Muscle of arm (tissue), 1 donor: ENCODE measurements at regions not wholly inside any gene's neighbourhood (a gene's known extent, or its start where the extent isn't known, plus 50 kb on each side); places are given as distances from the start of the nearest gene placed in this dataset.

Source experiments
- DNase-seq: peaks from one replicate; pipeline ENCODE4 v3.0.0-alpha.2; 2013

DNA sequence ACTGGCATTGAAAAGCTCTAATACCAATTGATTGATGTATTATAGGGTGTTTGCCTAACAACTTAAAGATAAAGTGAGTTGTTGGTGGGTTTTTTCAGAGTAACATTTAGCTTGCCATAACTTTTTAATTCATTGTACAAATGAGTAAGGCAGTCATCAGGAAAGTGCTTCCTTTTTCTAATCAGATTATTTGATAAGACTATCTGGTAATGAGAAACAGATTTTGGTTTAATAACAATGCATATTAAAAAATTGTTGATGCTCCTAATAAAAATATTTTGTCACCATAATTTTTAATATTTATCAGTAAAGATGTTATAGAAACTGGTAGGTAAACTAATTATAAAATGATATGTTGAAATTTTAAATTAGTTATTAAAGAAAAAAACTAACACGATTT is 51.3 kb downstream of the BLTP1 start:
- DNase-seq, result no peak

DNA sequence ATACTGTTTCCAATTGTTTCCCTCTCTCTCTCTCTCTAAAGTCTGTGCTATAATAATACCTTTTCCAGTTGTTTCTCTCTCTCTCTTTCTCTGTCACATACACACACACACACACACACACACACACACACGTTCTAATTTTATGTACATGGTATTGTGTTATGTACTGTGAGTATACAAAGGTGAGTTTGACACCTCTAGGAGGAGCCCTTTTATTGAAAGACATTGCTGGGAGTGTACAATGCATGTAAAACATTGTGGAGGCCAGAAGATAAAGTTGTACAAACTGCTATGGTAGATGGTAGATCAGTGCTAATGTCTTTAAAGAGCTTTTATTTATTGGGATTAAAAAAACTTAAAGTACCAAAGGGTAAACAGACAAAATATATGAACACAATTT is 53.6 kb downstream of the BLTP1 start:
- DNase-seq, result no peak

DNA sequence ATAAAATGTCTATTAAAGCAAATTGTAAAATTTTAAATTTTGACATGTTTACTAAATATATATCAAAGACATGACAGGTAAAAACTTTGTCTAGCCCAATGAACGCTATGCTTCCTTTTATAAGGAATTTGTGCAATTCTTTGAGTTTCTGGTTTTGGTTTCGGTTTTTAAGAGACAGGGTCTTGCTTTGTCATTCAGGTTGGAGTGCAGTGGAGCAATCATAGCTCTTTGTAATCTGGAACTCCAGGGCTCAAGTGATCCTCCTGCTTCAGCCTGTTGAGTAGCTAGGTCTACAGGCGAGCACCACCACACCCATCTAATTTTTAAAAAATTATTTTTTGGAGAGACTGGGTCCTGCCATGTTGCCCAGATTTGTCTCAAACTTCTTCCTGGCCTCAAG is 60.7 kb downstream of the BLTP1 start:
- DNase-seq, result no peak

DNA sequence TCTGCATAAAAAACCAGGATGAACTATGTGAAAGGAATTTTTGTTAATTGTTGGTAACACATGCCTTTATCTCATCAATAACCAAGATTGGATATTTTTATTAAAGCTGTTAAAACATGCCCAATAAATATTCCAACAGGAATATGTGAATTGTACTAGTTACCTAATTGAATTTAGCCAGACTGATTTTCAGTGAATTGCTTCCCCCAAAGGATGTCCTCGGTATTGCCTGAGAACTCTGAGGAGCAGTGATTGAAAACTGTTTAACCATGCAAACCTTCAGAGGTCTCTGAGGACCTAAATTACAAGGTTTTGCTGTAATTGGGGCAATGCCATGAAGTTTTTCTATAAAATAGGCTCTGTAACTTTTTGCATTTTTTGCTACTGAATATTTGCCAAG is 66.6 kb downstream of the BLTP1 start:
- DNase-seq, result no peak

DNA sequence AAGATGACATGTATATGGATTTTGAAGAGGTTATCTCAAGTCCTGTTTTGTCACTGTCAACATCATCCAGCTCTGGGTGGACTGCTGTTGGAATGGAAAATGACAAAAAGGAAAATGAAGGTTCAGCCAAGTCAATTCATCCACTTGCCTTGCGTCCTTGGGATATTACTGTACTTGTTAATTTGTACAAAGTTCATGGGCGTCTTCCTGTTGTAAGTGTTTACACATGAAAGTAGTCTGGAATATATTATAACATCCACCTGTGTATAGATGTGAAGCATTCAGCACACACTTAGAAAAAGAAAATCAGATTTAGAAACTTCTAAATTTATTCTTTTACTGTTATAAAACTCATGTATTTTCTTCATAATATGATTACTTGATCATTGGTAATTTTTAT is 67.2 kb downstream of the BLTP1 start:
- no peak for DNase-seq

DNA sequence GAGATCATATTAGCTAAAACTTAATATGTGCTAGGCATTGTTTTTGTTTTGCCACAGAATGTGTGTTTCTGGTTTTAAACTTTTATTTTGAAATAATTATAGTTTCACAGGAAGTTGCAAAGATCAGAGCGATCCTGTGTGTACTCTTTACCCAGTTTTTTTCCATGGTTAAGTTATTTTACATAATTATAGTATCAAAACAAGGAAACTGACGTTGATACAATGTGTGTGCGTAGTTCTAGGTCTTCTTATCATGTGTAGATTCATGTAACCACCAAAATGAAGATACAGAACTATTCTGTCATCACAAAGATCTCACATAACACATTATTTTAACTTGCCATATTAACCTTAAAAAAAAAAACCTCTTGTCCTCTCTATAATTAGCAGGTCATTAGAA is 69.2 kb downstream of the BLTP1 start:
- DNase-seq, result no peak

DNA sequence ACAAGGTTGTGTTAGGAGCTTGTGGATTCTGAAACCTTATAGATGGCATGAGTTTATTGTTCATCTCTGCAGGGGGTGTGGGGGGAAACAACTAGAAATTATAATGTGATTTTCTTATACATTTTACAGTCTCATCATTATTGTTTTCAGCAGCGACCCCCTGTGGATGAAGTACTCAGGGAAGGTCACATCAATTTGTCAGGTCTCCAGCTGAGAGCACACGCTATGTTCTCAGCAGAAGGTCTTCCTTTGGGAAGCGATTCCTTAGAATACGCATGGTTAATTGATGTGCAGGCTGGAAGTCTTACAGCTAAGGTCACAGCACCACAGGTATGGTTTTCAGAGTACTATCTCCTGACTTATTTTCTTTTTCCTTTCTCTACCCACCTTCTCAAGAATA is 72.2 kb downstream of the BLTP1 start:
- peak; percentile 3 for DNase-seq

DNA sequence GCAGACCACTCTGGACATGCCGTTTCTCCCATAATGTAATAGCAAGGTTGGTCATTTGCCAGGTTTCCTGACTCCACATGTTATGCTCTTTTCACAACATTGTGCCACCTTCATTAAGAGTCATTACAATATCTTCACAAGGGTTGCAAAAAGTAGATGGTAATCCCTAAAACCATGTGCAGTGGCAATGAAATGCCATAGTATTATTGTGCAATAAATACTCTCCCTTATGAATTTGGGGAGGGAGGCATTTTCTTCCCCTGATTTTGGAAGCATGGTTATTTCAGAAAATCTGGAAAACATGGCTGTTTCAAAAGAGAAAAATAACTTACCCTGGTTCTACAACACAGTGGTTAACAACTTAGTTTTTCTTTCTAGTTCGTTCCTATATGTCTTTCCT is 75.1 kb downstream of the BLTP1 start:
- no peak for DNase-seq

DNA sequence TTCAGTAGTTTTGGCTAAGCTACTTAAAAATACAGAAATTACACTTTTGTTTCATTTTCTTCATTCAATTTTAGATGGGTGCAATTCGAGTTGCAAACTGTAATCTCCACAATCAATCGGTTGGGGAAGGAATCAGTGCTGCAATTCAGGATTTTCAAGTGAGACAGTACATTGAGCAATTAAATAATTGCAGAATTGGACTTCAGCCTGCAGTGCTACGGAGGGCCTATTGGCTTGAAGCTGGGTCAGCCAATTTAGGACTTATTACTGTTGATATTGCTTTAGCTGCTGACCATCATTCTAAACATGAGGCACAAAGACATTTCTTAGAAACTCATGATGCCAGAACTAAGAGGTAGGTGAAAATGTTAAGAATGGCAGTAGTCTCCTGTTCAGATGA is 77.7 kb downstream of the BLTP1 start:
- DNase-seq, result no peak

DNA sequence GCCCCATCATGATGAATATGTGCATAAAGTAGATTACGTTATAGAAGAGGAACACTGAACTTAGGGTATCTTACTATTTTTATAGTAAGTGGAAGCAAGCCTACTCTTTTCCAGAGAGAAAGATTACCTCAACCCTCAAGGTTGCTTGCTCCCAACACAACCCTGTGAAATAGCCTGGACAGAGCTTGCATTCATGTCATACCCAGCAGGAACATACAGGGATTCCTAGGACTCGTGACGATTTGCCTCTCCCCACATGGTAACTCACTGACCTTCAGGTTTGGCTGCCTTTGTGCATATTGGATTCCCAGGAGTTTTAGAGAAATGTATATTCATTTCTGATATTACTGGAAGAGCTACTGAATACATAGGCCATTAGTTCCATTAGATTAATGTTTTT is 80.5 kb downstream of the BLTP1 start:
- no peak for DNase-seq

DNA sequence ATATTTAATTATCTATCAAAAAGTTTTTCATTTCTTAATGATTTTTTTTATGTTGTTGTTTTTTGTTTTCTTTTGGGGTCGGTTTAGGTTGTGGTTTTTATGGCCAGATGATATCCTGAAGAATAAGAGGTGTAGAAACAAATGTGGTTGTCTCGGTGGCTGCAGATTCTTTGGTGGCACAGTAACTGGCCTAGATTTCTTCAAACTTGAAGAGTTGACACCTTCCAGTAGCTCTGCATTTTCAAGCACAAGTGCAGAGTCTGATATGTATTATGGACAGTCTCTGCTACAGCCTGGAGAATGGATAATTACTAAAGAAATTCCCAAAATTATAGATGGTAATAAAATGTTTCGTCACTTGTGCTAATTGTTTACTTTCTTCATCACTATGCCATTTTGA is 82.6 kb downstream of the BLTP1 start:
- DNase-seq, result no peak

DNA sequence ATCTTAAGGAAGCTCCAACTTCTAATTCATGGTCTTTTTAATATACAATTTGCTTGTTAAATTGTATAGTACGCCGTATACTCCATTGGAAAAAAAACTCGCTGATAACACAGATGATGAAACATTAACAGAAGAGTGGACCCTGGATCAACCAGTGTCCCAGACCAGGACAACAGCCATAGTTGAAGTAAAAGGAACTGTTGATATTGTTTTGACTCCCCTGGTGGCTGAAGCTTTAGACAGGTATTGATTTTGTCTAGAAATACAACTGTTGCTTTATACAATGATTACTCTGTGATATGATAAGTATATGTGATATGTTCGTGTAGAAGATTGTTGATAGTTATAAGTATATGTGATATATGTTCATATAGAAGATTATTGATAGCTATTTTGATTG is 91.7 kb downstream of the BLTP1 start:
- DNase-seq, result no peak

DNA sequence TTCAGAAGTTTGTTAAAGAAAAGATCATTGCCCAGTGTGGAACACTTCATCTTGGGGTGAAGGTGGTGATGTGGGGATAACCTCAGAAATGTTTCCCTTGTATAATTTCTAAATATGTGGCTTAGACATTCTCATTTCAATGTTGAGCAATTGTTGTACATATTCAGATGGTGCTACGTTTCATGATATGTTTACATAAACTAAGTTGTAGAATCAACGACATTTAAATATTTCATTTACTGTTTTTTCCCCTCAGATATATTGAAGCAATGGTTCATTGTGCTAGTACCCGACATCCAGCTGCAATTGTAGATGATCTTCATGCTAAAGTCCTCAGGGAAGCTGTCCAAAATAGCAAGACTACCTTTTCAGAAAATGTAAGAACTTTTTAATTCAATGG is 92.6 kb downstream of the BLTP1 start:
- no peak for DNase-seq

DNA sequence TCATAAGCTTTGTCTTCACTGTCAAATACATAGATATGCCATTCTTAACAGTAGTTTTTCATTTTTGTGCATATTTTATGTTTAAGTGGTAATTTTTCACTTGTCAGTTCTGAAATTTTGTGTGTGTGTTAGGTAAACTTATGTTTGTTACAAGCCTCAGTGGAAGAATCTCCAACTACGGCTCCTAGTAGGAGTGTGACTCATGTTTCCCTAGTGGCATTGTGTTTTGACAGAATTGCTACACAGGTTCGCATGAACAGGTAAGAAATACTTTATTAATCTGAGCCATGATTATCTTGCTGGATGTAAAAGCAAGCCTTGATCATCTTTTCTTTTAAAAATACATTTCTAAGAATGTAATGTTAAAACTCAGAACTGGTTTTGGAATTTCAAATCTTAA is 94.4 kb downstream of the BLTP1 start:
- DNase-seq, result no peak

DNA sequence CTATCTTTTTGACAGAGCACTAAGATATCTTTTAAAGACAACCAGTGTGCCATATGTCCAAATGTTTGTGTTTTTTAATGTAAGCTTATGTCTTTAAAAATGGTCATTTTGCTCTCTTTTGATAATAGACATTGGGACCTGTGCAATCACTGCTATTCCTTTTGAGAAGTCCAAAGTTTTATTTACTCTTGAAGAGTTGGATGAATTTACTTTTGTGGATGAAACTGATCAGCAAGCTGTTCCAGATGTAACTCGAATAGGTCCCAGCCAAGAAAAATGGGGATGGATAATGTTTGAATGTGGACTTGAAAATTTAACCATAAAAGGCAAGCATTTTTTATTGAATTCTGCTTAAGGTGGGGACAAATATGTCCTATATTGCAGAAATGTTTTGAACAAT is 97.2 kb downstream of the BLTP1 start:
- no peak for DNase-seq

DNA sequence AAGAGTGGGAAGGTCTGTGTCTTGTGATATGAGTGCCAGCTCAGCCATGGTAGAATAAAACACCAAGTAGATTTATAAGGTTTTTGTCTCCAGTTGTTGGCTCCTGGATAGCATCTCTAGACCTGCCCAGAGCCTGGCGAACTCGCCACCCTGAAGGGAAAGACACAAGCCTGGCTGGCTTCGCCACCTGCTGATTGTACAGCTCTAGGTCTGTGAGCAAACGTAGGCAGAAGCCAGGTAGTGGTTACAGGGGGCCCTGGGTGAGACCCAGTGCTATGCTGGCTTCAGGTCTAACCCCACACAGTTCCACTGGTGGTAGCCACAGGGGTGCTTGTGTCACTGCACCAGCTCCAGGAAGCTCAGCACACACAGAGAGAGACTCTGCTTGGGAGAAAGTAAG is 100.5 kb downstream of the BLTP1 start:
- no peak for DNase-seq

DNA sequence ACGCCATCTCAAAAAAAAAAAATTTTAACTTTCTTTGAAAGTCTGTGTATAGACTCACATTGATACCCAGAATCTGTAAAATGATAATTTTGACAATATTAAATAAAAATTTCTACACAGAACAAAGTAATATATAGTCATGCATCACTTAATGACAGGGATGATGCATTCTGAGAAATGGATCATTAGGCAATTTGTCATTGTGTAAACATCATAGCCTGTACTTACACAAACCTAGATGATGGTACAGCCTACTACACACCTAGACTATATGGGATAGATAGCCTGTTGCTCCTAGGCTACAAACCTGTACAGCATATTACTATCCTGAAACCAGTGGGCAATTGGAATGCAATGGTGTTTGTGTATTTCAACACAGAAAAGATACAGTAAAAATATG is 107.7 kb downstream of the BLTP1 start:
- DNase-seq, result no peak

DNA sequence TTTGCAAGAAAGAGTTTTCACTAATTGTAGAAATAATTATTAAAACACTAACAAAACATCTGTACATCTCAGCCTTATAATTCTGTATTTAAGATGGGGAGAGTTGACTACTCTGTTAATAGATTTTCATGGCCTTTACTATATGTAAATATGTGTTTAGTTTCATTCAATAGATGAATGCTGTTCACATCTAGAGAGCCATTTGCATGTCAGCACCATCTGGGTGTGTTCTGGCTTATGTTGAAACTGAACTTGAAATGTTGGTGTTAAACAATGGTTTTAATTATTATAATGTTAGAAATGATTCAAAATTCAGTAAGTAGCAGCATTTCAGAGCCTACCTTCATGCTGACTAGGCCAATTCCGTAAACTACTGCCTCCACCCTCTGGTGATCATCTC is 102.5 kb upstream of the ADAD1 start:
- DNase-seq, result no peak

DNA sequence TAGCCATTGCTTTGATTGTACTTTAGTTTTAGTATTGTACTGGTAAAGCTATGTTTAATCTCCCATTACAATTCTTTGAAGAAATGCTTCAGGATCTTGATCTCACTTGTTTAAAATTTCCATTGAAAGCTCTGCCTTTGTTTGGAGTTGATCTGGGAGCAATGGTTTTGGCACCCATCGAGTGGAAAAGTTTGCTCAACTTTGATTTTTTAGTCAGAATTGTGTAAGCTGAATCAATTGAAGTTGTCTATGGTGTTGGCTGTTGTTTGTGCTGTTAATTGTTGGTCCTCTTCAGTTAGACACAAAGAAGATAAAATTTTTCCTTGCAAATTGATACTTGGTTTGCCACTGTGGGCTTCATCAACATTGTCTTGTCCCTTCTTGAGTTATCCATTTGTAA is 99.8 kb upstream of the ADAD1 start:
- DNase-seq, result no peak

DNA sequence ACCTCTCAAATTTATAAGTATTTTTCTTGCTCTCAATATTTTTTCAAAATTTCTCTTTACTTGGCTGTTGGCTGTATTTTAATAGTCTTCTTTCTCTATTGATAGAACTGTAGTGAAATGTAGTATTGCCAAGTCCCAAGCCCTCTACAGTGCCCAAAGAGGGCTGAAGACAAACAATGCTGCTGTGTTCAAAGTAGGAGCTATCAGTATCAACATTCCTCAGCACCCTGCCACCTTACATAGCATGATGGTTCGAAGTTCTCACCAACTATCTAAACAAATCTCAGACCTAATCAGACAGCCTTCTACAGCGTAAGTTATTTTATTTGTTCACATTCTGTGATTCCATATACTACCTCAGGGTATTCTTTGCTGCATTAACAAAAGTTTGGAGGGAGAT is 99.1 kb upstream of the ADAD1 start:
- no peak for DNase-seq

DNA sequence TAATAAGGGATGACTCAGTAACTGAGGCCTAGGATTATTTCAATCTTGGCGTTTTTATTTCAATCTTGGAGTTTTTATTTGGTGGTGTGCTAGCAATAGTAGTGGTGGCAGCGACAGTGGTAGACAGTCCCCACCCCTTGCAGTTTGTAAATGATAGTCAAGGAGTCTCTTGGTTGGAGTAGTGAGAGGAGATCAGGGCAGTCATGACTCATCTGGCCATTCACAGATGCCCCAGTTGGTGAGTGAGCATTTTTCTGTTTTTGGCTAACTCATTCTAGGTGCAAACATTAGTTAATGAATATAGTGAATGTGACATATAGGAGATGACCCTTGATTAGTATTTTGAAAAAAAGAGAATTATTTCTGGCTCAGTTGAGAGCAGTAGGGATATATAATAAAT is 93.5 kb upstream of the ADAD1 start:
- DNase-seq, result no peak

DNA sequence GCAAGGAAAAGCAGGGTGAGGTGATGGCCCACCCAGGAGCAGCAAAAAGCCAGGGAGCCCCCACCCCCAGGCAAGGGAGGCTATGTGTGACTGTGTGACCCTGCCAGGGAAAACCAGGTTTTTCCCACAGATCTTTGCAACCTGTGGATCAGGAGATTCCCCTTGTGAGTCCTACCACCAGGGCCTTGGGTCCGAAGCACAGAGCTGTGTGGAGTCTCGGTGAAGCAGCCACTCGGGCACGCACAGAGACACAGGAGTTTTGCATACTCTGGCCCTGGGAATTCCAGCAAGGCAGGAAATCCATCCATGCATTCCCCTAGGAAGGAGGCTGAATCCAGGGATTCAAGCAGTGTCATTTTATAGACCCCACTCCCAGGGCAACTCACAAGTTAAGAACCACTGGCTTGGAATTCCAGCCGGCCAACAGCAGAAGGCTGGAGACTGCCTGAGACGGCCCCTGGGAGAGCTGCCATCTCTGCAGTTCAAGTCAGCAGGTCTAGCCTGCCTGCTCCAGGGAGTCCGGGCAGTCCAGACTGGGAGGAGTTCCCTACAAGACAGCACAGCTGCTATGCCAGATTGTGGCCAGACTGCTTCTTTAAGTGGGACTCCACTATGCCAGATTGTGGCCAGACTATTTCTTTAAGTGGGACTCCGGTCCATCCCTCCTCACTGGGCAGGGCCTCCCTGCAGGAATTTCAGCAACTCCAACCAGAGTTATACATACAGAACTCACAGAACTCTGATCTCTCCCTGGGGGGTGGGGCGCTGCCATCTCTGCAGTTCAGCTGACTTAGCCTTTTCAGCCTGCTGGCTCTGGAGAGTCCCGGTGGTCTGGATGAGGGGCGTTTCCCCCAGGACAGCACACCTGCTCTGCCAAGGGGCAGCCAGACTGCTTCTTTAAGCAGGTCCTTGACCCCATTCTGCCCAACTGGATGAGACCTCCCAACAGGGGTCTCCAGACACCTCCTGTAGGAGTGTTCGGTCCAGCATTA is 85.1 kb upstream of the ADAD1 start:
- no peak for DNase-seq

DNA sequence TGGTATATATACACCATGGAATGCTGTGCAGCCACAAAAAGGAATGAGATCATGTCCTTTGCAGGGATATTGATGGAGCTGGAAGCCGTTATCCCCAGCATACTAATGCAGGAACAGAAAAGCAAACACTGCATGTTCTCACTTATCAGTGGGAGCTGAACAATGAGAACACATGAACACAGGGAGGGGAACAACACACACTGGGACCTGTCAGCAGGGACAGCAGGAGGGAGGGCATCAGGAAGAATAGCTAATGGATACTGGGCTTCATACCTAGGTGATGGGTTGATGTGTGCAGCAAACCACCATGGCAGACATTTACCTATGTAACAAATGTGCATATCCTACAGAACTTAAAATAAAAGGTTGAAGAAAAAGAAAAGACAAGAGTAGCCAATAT is 81.1 kb upstream of the ADAD1 start:
- no peak for DNase-seq

DNA sequence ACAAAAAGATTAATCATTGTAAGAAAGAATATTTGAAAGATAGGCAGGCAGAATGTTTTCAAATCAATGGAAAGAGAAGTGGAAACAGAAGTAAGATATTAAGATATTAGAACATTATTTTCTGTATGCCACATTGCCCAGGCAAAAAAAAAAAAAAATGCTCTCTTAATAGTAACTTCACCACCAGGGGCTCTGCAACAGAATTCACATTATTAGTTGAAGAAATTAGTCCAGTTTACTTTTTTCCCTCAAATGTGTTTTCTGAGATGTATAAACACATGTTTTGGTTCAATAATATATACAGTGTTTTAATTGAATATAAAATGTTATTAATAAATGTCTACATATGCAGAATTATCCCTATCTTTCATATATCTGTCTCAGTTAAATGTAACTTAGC is 78.0 kb upstream of the ADAD1 start:
- no peak for DNase-seq
